NCI-H2107 treated with DMSO at 0.1 percent for 48 hours (cell line): ENCODE measurements at regions not wholly inside any gene's neighbourhood (a gene's known extent, or its start where the extent isn't known, plus 50 kb on each side); places are given as distances from the start of the nearest gene placed in this dataset.
"Not testable (repeated sequence)": the region's sequence is repeated elsewhere in the genome, so short reads cannot be mapped to it uniquely, and the experiment has no call there.

Source experiments
- DNase-seq: peaks from one replicate; lab custom pipeline; 2025; ENCODE audit not compliant: unreplicated experiment; lab: John Stamatoyannopoulos, UW

DNA sequence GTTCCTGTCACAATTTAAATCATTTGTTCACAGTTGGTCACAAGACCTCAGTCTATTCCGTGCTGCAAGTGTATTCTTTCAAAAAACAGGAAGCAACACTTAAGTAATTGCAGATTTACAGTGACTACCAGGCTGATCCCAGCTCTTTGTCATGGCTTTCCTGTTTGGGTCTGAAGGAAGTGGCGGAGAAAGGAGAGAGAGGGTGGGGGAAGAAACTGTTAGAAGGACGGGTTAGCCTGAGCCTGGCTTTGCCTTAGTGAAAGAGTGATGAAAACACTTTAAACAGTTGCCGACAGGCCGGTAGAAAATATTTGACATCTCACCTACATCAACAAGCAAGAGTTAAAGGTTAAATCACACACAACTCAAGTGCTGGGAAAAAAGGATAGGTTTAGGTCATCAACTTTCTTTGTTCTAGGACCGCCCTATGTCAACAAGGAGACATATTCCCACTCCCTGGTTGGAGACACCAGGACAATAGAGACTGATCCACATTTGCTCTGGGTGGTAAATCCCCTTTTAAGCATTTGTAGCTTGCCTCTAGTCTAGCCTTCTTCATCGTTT lies 102.2 kb upstream of the DAB2 start:
- DNase-seq, result no peak

DNA sequence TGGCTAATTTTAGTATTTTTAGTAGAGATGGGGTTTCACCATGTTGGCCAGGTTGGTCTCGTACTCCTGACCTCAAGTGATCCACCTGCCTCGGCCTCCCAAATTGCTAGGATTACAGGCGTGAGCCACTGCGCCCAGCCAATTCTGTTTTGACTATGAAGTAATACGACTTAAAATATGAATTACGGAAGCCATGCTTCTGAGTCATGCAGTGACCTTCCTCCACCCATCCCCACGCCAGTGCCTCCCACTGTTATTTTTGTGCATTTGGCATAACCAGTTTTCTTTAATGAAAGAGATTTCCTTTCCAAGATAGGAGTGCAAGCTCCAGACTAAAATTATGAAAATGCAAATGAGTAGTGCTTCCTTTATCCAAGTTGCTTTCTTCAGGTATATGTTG lies 101.0 kb upstream of the DAB2 start:
- DNase-seq, result not testable (repeated sequence)

DNA sequence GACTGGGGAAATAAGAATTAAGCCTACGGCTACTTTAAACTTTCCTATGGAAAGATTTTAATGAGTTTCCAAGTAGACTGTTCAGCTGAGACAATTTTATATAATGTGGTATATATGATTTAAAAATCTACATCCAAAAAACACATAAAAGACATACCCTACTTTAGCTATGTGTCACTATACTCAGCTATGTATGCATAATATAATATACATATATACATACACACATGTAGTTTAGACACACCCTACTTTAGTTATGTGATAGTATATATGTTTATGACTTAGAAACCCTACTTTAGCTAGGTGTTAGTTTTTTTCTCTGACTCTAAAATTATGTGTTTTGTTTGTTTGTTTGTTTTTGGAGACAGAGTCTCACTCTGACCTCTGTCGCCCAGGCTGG lies 100.5 kb upstream of the DAB2 start:
- no peak for DNase-seq

DNA sequence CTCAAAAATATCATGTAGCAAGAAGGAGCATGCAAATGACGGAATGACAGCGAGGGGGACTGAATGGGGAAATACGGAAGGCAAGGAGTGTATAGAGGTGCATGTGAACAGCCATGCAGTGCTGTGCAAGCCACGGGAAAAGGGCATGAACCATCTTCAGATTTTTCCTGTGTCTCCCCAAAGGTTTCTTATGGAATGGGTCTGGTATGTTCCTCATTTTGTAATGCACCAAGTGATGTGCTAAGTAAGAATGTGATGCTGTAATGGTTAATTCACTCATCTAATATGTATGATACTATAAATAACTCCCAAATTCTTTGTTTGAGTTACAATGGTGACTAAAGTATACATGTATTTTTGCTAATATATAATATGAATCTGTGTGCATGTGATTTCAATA lies 99.0 kb upstream of the DAB2 start:
- no peak for DNase-seq

DNA sequence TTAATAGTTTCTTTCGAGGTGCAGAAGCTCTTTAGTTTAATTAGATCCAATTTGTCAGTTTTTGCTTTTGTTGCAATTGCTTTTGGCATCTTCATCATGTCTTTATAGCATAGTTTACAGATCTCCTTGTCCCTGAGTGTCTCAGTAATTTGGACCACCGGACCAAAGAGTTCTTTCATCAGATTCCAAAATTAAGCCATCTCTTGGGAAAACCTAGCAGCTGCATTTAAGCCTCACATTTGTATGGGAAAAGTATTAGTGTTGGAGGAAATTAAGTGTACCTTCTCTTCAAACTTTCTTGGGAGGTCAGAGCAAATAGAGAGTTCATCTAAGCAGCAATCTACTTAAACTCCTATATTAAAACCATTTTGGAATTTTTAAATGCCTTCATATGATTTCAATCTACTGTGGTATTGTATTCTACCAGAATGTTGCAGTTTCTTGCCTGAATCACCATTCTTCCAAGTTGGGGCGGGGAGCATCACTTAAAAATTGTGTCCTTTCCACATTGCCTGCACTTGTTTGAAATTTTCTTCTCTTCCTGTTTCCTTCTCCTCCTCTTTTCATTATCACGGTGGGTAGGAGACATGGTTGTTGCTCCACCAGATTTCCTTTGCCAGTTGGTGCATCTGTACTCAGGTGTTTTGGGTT lies 97.3 kb upstream of the DAB2 start:
- no peak for DNase-seq

DNA sequence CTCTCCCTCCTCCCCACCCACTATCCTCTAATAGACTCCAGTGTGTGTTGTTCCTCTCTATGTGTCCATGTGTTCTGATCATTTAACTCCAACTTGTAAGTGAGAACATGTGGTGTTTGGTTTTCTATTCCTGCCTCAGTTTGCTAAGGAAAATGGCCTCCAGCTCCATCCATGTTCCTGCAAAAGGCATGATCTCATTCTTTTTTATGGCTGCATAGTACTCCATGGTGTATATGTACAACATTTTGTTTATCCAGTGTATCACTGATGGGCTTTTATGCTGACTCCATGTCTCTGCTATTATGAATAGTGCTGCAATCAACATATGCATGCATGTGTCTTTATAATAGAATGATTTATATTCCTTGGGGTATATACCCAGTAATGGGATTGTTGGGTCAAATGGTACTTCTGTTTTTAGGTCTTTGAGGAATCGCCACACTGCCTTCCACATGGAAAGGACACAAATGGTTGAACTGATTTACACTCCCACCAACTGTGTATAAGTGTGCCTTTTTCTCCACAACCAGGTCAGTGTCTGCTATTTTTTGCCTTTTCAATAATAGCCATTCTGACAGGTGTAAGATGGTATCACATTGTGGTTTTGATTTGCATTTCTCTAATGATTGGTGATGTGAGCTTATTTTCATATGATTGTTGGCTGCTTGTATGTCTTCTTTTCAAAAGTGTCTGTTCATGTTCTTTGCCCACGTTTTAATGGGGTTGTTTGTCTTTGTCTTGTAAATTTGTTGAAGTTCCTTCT lies 96.5 kb upstream of the DAB2 start:
- DNase-seq, result no peak

DNA sequence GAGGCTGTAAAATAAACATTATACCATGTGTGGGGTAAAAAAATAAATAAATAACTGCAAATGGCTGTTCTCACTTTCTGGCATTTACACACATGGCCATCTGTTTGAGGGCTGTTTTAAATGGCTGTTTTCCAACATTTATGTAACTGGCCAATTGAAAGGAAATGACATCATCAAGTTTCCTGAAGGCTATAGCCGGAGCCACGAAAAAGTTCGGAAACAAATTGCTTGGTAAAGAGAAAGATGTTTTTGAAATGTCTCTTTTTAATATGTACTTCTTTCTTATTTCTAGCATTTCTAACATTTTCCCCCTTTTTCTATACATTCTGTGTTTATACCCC lies 95.4 kb upstream of the DAB2 start:
- no peak for DNase-seq

DNA sequence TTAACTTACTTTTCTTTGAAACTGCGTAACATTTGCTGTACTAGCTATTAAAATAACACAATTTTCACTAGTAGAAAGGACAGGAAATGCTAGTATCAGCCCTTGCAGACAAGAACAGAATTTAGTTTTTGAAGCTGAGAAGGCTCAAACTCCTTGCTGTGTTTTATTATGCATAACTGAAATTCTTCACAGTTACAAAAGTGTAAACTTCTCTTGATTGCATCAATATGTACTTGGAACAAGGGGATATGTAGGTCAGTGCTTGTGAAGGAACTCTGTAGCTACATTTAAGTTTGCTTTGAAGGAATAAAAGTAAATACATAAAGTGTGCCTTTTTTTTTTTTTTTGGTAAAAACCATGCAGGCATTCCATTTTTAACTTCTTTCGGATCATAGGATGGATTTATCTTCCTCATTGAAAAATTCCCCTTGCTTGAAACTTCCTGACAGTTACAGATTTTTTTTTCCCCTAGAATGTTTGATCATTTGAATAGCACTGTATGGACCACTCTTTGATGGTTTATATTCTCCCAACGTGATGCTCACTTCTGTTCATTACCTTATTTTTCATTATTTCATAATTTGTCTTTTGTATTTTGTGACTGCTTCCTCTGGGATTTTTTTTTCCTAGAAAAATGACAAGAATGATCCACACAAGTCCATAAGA lies 94.9 kb upstream of the DAB2 start:
- no peak for DNase-seq

DNA sequence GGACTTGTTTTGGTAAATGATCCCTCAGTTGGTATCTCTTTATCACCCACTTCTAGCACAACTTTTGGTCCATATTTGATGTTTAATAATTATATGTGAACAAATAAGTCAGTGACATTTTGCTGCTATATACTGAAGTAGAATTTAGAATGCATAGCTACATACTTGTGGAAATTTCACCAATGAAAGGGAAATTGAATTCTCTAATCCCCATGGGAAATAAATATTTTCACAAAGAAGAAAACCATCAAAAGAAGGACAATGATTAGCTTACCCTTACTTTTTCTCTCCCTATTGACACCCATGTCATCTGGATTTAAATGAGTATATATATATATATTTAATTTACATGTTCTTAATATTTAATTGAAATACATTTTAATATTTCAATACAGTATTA lies 94.3 kb upstream of the DAB2 start:
- no peak for DNase-seq

DNA sequence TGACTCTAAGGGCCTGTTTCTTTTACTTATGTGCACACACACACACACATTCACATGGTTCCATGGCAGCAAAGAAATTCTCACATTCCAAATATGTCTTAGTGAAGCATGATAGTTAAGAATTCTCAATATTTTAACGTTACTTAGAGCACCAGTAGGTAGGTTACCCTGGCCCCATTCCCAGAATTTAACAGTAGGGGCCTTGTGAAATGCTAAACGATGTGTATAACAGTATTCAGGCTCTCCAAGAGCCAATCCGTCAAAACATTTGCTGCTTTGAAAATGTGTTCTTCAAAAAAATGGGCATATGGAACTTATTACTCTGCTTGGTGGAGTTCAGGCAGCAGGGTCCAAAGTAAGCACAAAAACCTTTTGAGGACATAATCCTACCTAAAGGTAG lies 93.7 kb upstream of the DAB2 start:
- DNase-seq, result no peak

DNA sequence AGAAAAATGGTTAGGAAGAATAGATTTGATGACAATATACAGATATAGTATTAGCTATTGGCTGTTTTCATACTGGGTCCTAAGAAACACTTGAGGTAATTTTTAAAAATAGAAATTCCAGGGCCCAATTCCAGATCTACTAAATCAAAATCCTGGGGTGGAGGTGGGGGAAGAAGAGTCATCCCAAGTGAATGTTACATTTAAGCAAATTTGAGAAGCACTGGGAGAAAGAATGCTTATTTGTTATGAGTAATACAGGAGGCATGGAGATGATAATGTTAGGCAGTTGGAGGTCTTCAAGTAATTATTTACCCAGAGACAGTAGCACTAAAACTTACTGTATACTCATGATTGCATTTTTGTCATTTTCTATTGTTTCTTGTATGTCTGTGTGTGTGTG lies 93.0 kb upstream of the DAB2 start:
- no peak for DNase-seq

DNA sequence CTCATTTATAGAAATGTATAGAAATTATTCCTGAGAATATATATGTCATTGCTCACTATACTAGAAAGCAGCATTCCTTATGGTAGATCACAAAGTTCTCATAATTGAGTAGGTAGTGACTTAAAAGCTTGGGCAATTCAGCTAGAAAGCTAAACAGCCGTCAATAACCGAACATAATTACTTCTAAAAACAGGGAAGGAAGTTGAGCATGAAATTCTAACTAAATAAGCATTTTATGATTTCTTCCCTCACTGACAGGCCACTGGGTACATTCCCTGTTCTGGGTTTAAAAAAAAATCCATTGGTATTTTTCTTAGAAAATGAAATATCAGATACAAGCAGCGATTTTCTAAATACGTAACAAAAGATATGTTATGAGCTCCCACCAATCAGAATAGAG lies 91.1 kb upstream of the DAB2 start:
- no peak for DNase-seq

DNA sequence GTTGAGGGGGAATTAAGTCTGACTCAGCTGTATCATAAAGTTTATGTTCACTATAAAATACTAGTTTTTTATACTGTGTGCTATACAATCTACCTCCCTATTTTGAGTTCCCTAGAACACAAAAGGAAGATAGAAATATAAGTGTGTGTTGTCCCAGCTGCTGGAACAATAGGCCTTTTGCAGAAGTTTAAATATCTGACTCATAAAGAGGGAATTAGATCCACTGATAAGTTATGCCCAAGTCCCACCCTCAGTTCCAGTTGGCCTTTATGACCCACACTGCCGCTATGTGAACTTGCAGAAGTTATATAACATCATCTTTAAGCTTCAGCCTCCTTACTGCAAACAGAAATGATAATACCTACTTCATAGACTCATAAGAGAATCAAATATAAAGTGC lies 88.5 kb upstream of the DAB2 start:
- no peak for DNase-seq

DNA sequence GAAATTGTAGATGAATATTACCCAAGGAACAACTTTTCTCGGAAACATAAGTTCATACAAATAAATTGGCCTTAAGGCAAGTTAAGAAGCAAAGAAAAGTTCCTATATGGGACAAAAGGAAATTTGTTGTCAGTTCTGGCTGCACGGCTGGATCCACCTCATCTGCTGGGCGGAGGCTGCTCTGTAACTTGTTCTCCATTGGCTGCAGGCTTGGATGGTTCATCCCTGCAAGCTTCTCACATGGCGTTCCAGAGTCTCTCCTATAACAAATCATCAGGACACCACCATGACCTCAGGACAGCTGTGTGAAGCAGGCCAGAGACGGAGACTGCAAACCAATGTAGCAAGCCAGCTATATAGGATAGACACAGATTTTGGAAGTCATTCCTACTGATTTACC lies 81.4 kb upstream of the DAB2 start:
- DNase-seq, result no peak

DNA sequence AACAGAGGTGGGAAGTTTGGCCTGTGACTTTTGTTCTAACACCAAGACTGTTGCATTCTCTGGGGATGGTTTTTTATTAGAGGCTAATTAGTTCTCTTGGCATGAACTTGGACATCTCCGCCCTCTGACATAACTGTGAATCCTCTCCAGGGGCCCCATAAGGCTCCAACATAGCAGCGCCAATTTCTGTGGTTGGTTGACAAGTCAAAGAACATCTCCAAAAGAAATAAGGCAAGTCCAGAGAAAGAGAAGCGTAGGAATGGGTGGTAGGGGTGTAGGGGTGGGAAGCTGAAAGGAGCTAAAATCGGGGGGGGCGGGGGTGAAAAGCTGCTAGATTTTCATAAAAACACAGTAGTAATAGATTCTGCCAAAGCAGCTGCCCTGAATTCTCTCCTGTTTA lies 81.0 kb upstream of the DAB2 start:
- no peak for DNase-seq

DNA sequence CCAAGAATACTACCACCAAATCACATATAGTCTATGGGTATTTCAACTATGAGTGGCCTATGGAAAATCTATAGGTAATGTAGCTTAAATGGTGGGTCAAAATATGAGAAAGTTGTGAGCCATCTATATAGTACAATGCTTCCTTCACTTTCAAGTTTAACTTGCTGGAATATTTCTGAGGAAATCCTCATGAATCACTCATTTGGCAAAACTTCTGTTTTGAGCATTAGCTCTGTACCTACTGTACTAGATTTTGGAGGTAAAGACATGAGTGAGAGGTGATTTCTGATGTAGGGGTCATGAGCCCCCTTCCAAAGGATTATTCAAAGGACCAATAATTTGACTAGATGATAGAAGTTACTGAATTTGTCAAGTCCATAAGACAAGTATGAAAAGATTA lies 80.6 kb upstream of the DAB2 start:
- no peak for DNase-seq

DNA sequence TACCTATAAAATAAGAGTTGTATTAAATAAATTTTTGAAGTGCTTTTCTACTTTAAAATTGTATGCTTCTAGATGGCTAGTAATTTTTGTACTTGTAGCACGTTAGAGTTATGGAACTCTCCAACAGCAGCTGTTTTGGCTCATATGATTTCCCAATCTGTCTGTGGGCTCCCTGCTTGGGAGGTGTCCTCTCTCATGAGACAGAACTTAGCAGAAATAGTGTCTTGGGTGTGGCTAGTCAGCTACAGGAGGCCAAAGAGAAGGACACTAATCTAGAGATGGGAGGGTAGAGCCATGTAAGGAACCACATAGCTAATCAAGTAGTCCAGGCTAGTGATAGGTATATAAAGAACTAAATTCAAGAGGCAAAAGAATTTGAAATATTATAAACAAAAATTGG lies 78.4 kb upstream of the DAB2 start:
- no peak for DNase-seq

DNA sequence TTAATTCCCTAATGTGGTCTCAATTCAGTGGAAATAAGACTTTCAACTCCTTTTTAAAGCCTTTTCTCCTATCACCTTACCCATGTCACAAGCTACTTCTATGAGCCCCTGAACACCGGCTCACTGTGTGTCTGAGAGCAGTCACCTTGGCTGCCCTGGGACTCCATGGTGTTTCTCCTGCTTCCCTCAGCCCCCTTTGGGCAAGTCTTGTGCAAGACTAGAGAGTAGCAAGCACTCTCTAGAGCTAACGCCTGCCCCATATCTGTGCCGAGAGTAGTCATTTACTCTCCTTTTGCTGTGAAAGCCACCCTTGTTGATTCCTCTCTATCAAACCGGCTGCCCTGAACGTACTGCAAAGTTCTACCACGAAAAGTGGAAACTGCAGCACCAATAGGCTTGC lies 77.9 kb upstream of the DAB2 start:
- DNase-seq, result no peak

DNA sequence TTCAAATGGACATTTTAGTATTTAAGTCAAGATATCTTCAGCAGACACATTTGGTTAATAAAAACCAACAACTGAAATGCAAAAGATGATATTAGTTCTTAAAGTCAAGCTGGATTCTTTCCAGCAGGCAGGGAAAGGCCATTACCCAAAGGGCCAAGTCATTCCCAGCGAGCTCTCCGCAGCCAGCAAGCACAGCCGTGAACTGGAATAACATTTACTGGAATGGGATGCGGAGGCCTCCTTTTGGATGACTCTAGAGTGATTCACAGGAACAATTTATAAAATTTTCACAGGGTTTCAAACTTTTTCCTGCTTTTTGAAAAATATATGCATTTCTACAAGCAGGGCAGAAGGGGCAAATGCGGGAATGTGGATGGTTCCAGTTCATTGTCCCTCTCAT lies 76.6 kb upstream of the DAB2 start:
- no peak for DNase-seq

DNA sequence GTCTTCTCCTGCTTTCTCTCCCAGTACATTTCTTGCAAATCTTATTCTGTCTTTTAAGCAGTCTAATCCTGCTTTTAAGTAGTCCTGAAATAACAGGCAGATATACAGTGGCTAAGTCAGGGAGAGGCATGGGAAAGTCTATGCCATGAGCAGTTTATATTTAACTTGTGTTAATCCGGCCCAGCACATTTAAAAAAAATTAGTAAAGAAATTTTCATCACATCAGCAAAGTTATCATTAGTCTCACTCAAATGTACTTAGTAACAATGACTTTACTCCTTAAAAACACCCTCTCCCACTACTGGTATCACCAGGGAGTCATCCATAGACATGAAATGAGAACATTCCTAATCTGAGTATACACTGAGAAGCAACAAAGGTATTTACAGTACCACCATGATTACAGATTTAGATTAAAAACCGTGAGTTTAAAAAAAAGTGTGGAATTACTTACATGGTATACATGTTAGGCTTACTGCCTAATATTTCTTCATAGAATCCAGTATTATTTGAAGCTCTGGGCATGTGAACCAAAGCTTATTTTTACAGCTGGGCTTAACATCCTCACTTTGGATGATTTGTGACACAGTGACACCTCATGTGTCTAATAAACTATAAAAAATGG lies 75.9 kb upstream of the DAB2 start:
- DNase-seq, result no peak

DNA sequence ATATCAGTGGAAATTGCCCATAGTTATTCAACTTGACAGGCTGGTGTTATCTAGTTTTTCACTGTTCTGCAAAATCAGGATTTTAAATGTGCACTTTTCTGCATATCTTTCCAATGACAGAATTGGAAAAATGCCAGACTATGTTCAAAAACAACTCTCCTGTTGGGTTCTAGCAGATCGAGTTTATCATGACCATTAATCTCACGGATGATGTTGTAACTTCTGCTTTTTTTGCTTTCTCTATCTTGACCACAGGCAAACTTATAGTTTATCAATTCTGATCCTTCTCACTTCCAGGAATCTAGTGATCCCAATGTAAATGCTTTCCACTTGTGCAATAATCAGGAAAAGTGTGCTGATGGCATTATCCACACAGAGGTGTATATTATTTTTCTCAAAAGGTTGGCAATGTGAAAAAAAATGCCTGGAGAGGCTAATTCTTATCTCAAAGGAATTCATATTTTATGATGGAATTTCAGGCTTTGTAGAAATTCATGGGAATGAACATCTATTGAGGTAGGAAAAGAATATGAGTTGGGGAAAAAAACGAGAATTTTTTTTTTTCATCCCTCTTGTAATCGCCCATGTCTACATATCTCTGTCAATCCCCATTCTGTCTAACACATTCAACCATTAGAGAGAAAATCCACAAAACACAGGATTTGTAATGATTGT lies 73.6 kb upstream of the DAB2 start:
- no peak for DNase-seq
